GM08714 (cell line): ENCODE measurements at regions not wholly inside any gene's neighbourhood (a gene's known extent, or its start where the extent isn't known, plus 50 kb on each side); places are given as distances from the start of the nearest gene placed in this dataset.
"Not testable (repeated sequence)": the region's sequence is repeated elsewhere in the genome, so short reads cannot be mapped to it uniquely, and the experiment has no call there.

ENCODE experiments used
- H3K4me3 ChIP-seq: fragments of 200-500 bp; sonication (Bioruptor generic); 2 replicates; pipeline ENCODE4 v1.5.1; 2014; ENCODE audit warnings: mild to moderate bottlenecking, low read length, inconsistent platforms
- ZNF274 ChIP-seq: IDR thresholded peaks from 2 replicates; pipeline ENCODE4 v1.6.1; 2012; ENCODE audit warnings: mild to moderate bottlenecking, low read depth, low read length

GRCh38 chr5:154644745-154645411 is 110.3 kb upstream of the LARP1 start:
- TF ChIP-seq ZNF274, result no peak
- H3K4me3 ChIP-seq, result no peak overlapping the region

- no peak for TF ChIP-seq ZNF274
- H3K4me3 ChIP-seq, result no peak overlapping the region
Observed at GRCh38 chr5:154642499-154643245, 112.5 kb upstream of the LARP1 start.

GRCh38 chr5:154640213-154640831 is 114.9 kb upstream of the LARP1 start:
- not testable (repeated sequence) for H3K4me3 ChIP-seq

GRCh38 chr5:154636786-154637185 is 118.4 kb upstream of the LARP1 start:
- not testable (repeated sequence) for H3K4me3 ChIP-seq

GRCh38 chr5:154636271-154636670 is 118.9 kb upstream of the LARP1 start:
- not testable (repeated sequence) for H3K4me3 ChIP-seq

- H3K4me3 ChIP-seq, result not testable (repeated sequence)
Observed at GRCh38 chr5:154633744-154634143, 121.4 kb upstream of the LARP1 start.

GRCh38 chr5:154631141-154631540 is 124.0 kb upstream of the LARP1 start:
- no peak overlapping the region for H3K4me3 ChIP-seq
- TF ChIP-seq ZNF274, result no peak

- no peak overlapping the region for H3K4me3 ChIP-seq
- no peak for TF ChIP-seq ZNF274
Observed at GRCh38 chr5:154630410-154630809, 124.8 kb upstream of the LARP1 start.

- no peak for TF ChIP-seq ZNF274
- no peak overlapping the region for H3K4me3 ChIP-seq
Observed at GRCh38 chr5:154628685-154629084, 126.5 kb upstream of the LARP1 start.

GRCh38 chr5:154627698-154628678 is 127.2 kb upstream of the LARP1 start:
- H3K4me3 ChIP-seq, result no peak overlapping the region
- TF ChIP-seq ZNF274, result no peak

GRCh38 chr5:154626876-154627557 is 128.2 kb upstream of the LARP1 start:
- no peak for TF ChIP-seq ZNF274
- H3K4me3 ChIP-seq, result no peak overlapping the region

- no peak for TF ChIP-seq ZNF274
Observed at GRCh38 chr5:154625031-154625430, 130.1 kb upstream of the LARP1 start.

GRCh38 chr5:154624341-154624740 is 130.8 kb upstream of the LARP1 start:
- no peak for TF ChIP-seq ZNF274
- no peak overlapping the region for H3K4me3 ChIP-seq

More at GRCh38 chr5:154625031-154625430, 130.1 kb upstream of the LARP1 start:
- H3K4me3 ChIP-seq, result no peak overlapping the region

GRCh38 chr5:154620411-154620810 is 134.8 kb upstream of the LARP1 start:
- no peak overlapping the region for H3K4me3 ChIP-seq
- no peak for TF ChIP-seq ZNF274
